SU-DHL-6 (cell line): ENCODE measurements at regions not wholly inside any gene's neighbourhood (a gene's known extent, or its start where the extent isn't known, plus 50 kb on each side); places are given as distances from the start of the nearest gene placed in this dataset.

ENCODE experiments used
- H2AFZ ChIP-seq: fragments of 200-600 bp; sonication (generic); 2 replicates; pipeline ENCODE4 v1.6.1; 2014; ENCODE audit warnings: low read depth, mild to moderate bottlenecking, moderate library complexity, mixed read lengths, antibody characterized with exemption, low read length; ENCODE audit not compliant: severe bottlenecking
- H3F3A ChIP-seq: fragments of 200-600 bp; shearing (Covaris generic); 2 replicates; pipeline ENCODE4 v1.6.0; 2016; ENCODE audit warnings: antibody characterized with exemption, mild to moderate bottlenecking; ENCODE audit not compliant: insufficient read depth
- H3K27ac ChIP-seq: fragments of 200-600 bp; sonication (generic); 2 replicates; pipeline ENCODE4 v1.5.1; 2016; ENCODE audit warnings: low read depth, mild to moderate bottlenecking, low read length, moderate library complexity, mixed read lengths
- H3K27me3 ChIP-seq: fragments of 200-600 bp; sonication (generic), shearing (Covaris generic); 2 replicates; pipeline ENCODE4 v1.6.0; 2014; ENCODE audit warnings: mild to moderate bottlenecking, low read length
- H3K36me3 ChIP-seq: fragments of 200-600 bp; sonication (generic); 2 replicates; pipeline ENCODE4 v1.6.1; 2014; ENCODE audit warnings: mild to moderate bottlenecking, low read length, mixed read lengths
- H3K4me2 ChIP-seq: fragments of 300-600, 200-600 bp; shearing (Covaris generic), sonication (generic); 2 replicates; pipeline ENCODE4 v1.6.0; 2014; ENCODE audit warnings: low read length, low read depth, mild to moderate bottlenecking; ENCODE audit not compliant: poor library complexity, severe bottlenecking
- H3K4me3 ChIP-seq: fragments of 200-600 bp; sonication (generic); 2 replicates; pipeline ENCODE4 v1.5.1; 2014; ENCODE audit warnings: antibody characterized with exemption, low read length, mild to moderate bottlenecking, mixed read lengths; ENCODE audit not compliant: insufficient read depth, poor library complexity, severe bottlenecking
- H3K79me2 ChIP-seq: fragments of 200-600 bp; sonication (generic); 2 replicates; pipeline ENCODE4 v1.6.1; 2014; ENCODE audit warnings: mild to moderate bottlenecking, low read length, moderate library complexity; ENCODE audit not compliant: insufficient read depth
- H3K9ac ChIP-seq: fragments of 200-600 bp; sonication (generic); 2 replicates; pipeline ENCODE4 v1.7.0; 2014; ENCODE audit warnings: mild to moderate bottlenecking, low read length
- H3K9me2 ChIP-seq: fragments of 200-600 bp; sonication (generic); replicated peaks from 2 replicates; pipeline ENCODE4 v1.6.1; 2014; ENCODE audit warnings: low read length; ENCODE audit not compliant: insufficient read depth
- H3K9me3 ChIP-seq: fragments of 200-600 bp; sonication (generic); 2 replicates; pipeline ENCODE4 v1.6.1; 2014; ENCODE audit warnings: low read length, mixed read lengths; ENCODE audit not compliant: insufficient read depth
- H4K20me1 ChIP-seq: fragments of 200-600 bp; sonication (generic); 2 replicates; pipeline ENCODE4 v1.6.1; 2014; ENCODE audit warnings: low read depth, mild to moderate bottlenecking, antibody characterized with exemption, low read length, moderate library complexity, mixed read lengths
- EZH2phosphoT487 ChIP-seq: fragments of 200-600 bp; sonication (generic), shearing (Covaris generic); conservative IDR thresholded peaks from 2 replicates; pipeline ENCODE4 v1.6.1; 2018; ENCODE audit warnings: mild to moderate bottlenecking, antibody characterized with exemption, low read length, moderate library complexity, mixed read lengths
- TF ChIP-seq, protein P1 (sequence below): fragments of 200-600 bp; sonication (generic); IDR thresholded peaks from one replicate; pipeline ENCODE4 v1.5.1; 2017; ENCODE audit warnings: antibody characterized with exemption, mild to moderate bottlenecking, low read length, moderate library complexity; ENCODE audit not compliant: insufficient read depth, poor library complexity, severe bottlenecking

DNA sequence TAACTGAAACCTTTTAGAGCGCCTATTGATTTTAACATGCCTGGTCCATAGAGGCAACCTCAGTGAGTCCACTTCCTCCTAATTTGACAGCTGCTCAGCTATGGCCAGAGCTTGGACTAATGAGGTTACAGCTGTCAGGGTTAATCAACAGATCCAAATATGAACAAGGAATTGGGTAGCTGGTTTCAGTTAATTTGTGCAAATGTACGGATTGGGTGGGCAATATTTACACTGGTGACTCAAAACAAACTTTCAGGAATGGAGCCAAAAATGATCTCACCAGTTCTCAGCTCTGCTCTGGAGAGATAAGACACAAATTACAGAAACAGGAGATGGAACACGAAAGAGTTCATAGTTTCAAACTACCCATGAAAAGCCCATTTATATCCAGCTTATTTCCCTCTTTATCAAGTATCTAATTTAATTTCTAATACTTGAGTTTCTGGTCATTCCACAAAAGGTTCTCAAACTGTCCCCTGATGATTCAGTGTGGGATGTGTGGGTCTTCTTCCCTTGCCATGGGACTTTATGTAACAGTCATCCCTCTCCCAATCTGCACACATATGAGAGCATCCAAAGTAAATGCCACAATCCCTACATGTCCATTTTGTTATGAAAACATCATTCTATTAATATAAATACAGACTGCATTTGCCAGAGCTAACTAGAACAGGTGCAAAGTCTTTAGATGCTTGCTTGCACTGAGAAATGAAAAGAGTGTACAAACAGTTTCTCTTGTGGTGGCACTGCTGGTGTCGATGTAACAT is 149.9 kb downstream of the RPS12 start:
- Histone ChIP-seq H3K9me3 (no peaks in the 10 kb centered on the region), H3K9ac (no peak overlapping the region), H2AFZ (no peak overlapping the region), H3K27me3 (no peaks in the 10 kb centered on the region), H3K79me2 (no peaks in the 10 kb centered on the region), H3K9me2 (no peaks in the 10 kb centered on the region), H3K4me3 (no peak overlapping the region), H3K4me2 (no peak overlapping the region), H3K27ac (no peak overlapping the region), H3F3A (no peaks in the 10 kb centered on the region), H4K20me1 (no peaks in the 10 kb centered on the region), H3K36me3 (no peaks in the 10 kb centered on the region)
- TF ChIP-seq, protein P1, sequence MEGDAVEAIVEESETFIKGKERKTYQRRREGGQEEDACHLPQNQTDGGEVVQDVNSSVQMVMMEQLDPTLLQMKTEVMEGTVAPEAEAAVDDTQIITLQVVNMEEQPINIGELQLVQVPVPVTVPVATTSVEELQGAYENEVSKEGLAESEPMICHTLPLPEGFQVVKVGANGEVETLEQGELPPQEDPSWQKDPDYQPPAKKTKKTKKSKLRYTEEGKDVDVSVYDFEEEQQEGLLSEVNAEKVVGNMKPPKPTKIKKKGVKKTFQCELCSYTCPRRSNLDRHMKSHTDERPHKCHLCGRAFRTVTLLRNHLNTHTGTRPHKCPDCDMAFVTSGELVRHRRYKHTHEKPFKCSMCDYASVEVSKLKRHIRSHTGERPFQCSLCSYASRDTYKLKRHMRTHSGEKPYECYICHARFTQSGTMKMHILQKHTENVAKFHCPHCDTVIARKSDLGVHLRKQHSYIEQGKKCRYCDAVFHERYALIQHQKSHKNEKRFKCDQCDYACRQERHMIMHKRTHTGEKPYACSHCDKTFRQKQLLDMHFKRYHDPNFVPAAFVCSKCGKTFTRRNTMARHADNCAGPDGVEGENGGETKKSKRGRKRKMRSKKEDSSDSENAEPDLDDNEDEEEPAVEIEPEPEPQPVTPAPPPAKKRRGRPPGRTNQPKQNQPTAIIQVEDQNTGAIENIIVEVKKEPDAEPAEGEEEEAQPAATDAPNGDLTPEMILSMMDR: no peak
- TF ChIP-seq EZH2phosphoT487: no peak

DNA sequence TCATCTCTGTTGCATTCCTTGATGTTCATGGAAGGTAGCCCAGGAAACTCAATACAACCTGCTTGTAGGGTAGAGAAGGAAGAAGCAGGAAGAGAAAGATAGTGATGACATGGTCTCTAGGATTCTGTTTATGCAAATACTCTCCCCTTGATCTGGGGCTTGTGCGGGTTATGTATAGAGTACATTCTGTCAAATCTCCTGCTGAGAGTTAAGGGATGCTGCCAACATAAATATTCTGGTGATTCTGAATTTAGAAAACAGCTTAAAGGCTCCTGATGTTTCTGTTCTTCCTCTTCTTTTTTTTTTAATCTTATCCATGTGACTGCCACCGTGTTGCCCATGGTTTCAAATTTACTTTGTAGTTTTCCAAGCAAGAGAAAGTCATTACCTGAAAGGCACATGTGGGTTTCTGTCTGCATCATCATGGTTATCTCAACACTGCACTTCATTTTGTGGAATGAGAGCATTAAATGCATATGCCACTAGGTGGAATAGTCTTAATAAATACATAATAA is 150.6 kb downstream of the RPS12 start:
- Histone ChIP-seq H2AFZ (no peak overlapping the region), H3F3A (no peaks in the 10 kb centered on the region), H3K9me2 (no peaks in the 10 kb centered on the region), H3K36me3 (no peaks in the 10 kb centered on the region), H4K20me1 (no peaks in the 10 kb centered on the region), H3K4me2 (no peak overlapping the region), H3K79me2 (no peaks in the 10 kb centered on the region), H3K4me3 (no peak overlapping the region), H3K27me3 (no peaks in the 10 kb centered on the region), H3K9ac (no peak overlapping the region), H3K9me3 (no peaks in the 10 kb centered on the region), H3K27ac (no peak overlapping the region)
- TF ChIP-seq, protein P1: no peak
- TF ChIP-seq EZH2phosphoT487: no peak

DNA sequence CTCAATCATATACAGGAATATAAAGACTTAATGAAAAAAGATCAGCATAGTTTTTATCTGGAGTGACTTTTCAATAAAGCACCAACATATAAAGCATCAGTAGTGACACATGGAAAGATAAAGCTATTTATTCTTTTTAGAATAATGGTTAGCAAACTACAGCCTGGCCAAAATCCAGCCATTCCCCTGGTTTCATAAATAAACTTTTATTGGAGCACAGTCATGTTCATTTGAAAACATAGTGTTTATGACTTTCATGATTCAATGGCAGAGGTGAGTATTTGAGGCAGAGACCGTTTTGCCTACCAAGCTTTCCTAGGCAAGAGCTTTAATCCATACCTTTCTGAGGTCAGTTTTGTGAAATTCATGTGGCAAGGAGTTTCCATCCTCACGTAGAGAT is 153.5 kb downstream of the RPS12 start:
- Histone ChIP-seq H4K20me1 (no peaks in the 10 kb centered on the region), H3K4me3 (no peak overlapping the region), H3K9ac (no peak overlapping the region), H3K4me2 (no peak overlapping the region), H3K9me2 (no peaks in the 10 kb centered on the region), H3K79me2 (no peaks in the 10 kb centered on the region), H3K27me3 (no peaks in the 10 kb centered on the region), H3K27ac (no peak overlapping the region), H3K36me3 (no peaks in the 10 kb centered on the region), H3K9me3 (no peaks in the 10 kb centered on the region), H3F3A (no peaks in the 10 kb centered on the region), H2AFZ (no peak overlapping the region)
- no peak for TF ChIP-seq EZH2phosphoT487
- TF ChIP-seq, protein P1: no peak
